ENCODE measurements at regions not wholly inside any gene's neighbourhood (a gene's known extent, or its start where the extent isn't known, plus 50 kb on each side); places are given as distances from the start of the nearest gene placed in this dataset.

- Histone ChIP-seq H3K9ac (ENCODE audit: low read length) (no peak overlapping the region), H2AFZ (ENCODE audit: low read depth, low read length) (no peak overlapping the region), H4K20me1 (ENCODE audit: insufficient read depth, low read length) (no peaks in the 10 kb centered on the region), H3K27me3 (ENCODE audit: insufficient read depth, low read length) (no peaks in the 10 kb centered on the region), H3K36me3 (ENCODE audit: insufficient read depth, low read length) (no peaks in the 10 kb centered on the region), H3K4me1 (ENCODE audit: insufficient read depth, low read length) (no peaks in the 10 kb centered on the region), H3K79me2 (ENCODE audit: insufficient read depth, low read length) (no peaks in the 10 kb centered on the region), H3K27ac (ENCODE audit: low read depth, low read length) (no peak overlapping the region), H3K4me3 (ENCODE audit: insufficient read depth, low read depth, low read length) (no peak overlapping the region), H3K4me2 (ENCODE audit: low read length) (no peak overlapping the region), H3K9me3 (ENCODE audit: insufficient read depth, low read depth, low read length) (peaks cover 8% of the 10 kb centered on the region)
- TF ChIP-seq EZH2 (IDR thresholded peaks at IDR 0.05; ENCODE audit: insufficient read depth, low read length) (no peak), CTCF (IDR thresholded peaks at IDR 0.05; ENCODE audit: insufficient read depth, low read depth, low read length) (no peak)
- Mint-ChIP-seq H3K36me3 (ENCODE audit: low read depth, unreplicated experiment) (no peaks in the 10 kb centered on the region), H3K27ac (ENCODE audit: unreplicated experiment) (no peak overlapping the region), H3K4me1 (ENCODE audit: low read depth, unreplicated experiment) (no peaks in the 10 kb centered on the region), H3K9me3 (ENCODE audit: unreplicated experiment) (no peaks in the 10 kb centered on the region), H3K27me3 (ENCODE audit: low read depth, unreplicated experiment) (no peaks in the 10 kb centered on the region), H3K4me3 (ENCODE audit: unreplicated experiment) (no peak overlapping the region)
- DNase-seq (ENCODE audit: low read depth): no peak
- FAIRE-seq: no peak
These were observed 92.6 kb upstream of the GALNT5 start for GRCh38 chr2:157164891-157165290.

- no peak overlapping the region for H3K27ac ChIP-seq (ENCODE audit: low read depth, low read length)
- Mint-ChIP-seq H3K4me1 (ENCODE audit: low read depth, unreplicated experiment) (peaks cover 1% of the 10 kb centered on the region), H3K27ac (ENCODE audit: unreplicated experiment) (no peak overlapping the region), H3K9me3 (ENCODE audit: unreplicated experiment) (no peaks in the 10 kb centered on the region), H3K4me3 (ENCODE audit: unreplicated experiment) (no peak overlapping the region), H3K27me3 (ENCODE audit: low read depth, unreplicated experiment) (no peaks in the 10 kb centered on the region), H3K36me3 (ENCODE audit: low read depth, unreplicated experiment) (no peaks in the 10 kb centered on the region)
- no peak overlapping the region for H2AFZ ChIP-seq (ENCODE audit: low read depth, low read length)
- no peaks in the 10 kb centered on the region for H3K79me2 ChIP-seq (ENCODE audit: insufficient read depth, low read length)
- H3K4me2 ChIP-seq (ENCODE audit: low read length): no peak overlapping the region
- H3K9me3 ChIP-seq (ENCODE audit: insufficient read depth, low read depth, low read length): peaks cover 8% of the 10 kb centered on the region
- H3K4me3 ChIP-seq (ENCODE audit: insufficient read depth, low read depth, low read length): no peak overlapping the region
- no peaks in the 10 kb centered on the region for H3K27me3 ChIP-seq (ENCODE audit: insufficient read depth, low read length)
- FAIRE-seq (no peak), DNase-seq (ENCODE audit: low read depth) (peak; percentile 33)
- peaks cover 7% of the 10 kb centered on the region for H3K4me1 ChIP-seq (ENCODE audit: insufficient read depth, low read length)
- TF ChIP-seq EZH2 (IDR thresholded peaks at IDR 0.05; ENCODE audit: insufficient read depth, low read length) (no peak), CTCF (IDR thresholded peaks at IDR 0.05; ENCODE audit: insufficient read depth, low read depth, low read length) (no peak)
- H4K20me1 ChIP-seq (ENCODE audit: insufficient read depth, low read length): no peaks in the 10 kb centered on the region
- no peak overlapping the region for H3K9ac ChIP-seq (ENCODE audit: low read length)
- H3K36me3 ChIP-seq (ENCODE audit: insufficient read depth, low read length): no peaks in the 10 kb centered on the region
These were observed 89.0 kb upstream of the GALNT5 start for GRCh38 chr2:157168501-157168900.

- H3K27me3 Mint-ChIP-seq (ENCODE audit: low read depth, unreplicated experiment): no peaks in the 10 kb centered on the region
- H3K4me1 Mint-ChIP-seq (ENCODE audit: low read depth, unreplicated experiment): peaks cover 10% of the 10 kb centered on the region
- no peak overlapping the region for H3K27ac ChIP-seq (ENCODE audit: low read depth, low read length)
- no peaks in the 10 kb centered on the region for H3K27me3 ChIP-seq (ENCODE audit: insufficient read depth, low read length)
- peaks cover 15% of the 10 kb centered on the region for H3K4me1 ChIP-seq (ENCODE audit: insufficient read depth, low read length)
- H3K9me3 ChIP-seq (ENCODE audit: insufficient read depth, low read depth, low read length): peaks cover 3% of the 10 kb centered on the region
- H4K20me1 ChIP-seq (ENCODE audit: insufficient read depth, low read length): no peaks in the 10 kb centered on the region
- no peak overlapping the region for H3K27ac Mint-ChIP-seq (ENCODE audit: unreplicated experiment)
- H3K9me3 Mint-ChIP-seq (ENCODE audit: unreplicated experiment): no peaks in the 10 kb centered on the region
- H3K9ac ChIP-seq (ENCODE audit: low read length): no peak overlapping the region
- H3K4me3 Mint-ChIP-seq (ENCODE audit: unreplicated experiment): no peak overlapping the region
- no peaks in the 10 kb centered on the region for H3K36me3 Mint-ChIP-seq (ENCODE audit: low read depth, unreplicated experiment)
- FAIRE-seq (no peak), DNase-seq (ENCODE audit: low read depth) (no peak)
- H3K79me2 ChIP-seq (ENCODE audit: insufficient read depth, low read length): no peaks in the 10 kb centered on the region
- H3K36me3 ChIP-seq (ENCODE audit: insufficient read depth, low read length): no peaks in the 10 kb centered on the region
- no peak overlapping the region for H3K4me3 ChIP-seq (ENCODE audit: insufficient read depth, low read depth, low read length)
- H2AFZ ChIP-seq (ENCODE audit: low read depth, low read length): no peak overlapping the region
- no peak overlapping the region for H3K4me2 ChIP-seq (ENCODE audit: low read length)
- no peak for TF ChIP-seq EZH2 (IDR thresholded peaks at IDR 0.05; ENCODE audit: insufficient read depth, low read length)
- no peak for TF ChIP-seq CTCF (IDR thresholded peaks at IDR 0.05; ENCODE audit: insufficient read depth, low read depth, low read length)
These were observed 87.6 kb upstream of the GALNT5 start for GRCh38 chr2:157169889-157170288.

All from astrocyte (in vitro differentiated cells and primary cell).